OCI-LY7 (cell line): ENCODE measurements at regions not wholly inside any gene's neighbourhood (a gene's known extent, or its start where the extent isn't known, plus 50 kb on each side); places are given as distances from the start of the nearest gene placed in this dataset.

Source experiments
- BruUV-seq: library from RNA; stranded (reverse); fragments of 400-500 nt; replicated peaks from 2 replicates; lab custom pipeline; 2021; lab: Mats Ljungman, UMichigan
- CTCF ChIA-PET: fragments of 300-600 bp; sonication (Branson Sonifier 250); formaldehyde crosslinking; loops from one replicate; lab custom pipeline; 2022; ENCODE audit warnings: antibody characterized with exemption; ENCODE audit not compliant: unreplicated experiment; lab: Charles Lee
- POLR2A ChIA-PET: fragments of 300-600 bp; sonication (Branson Sonifier 250); formaldehyde crosslinking; loops from one replicate; lab custom pipeline; 2022; ENCODE audit warnings: antibody characterized with exemption; lab: Charles Lee
- DNase-seq: peaks from one replicate; pipeline ENCODE4 v3.0.0-alpha.2; 2015; ENCODE audit warnings: low spot score
- H2AFZ ChIP-seq: fragments of 200-600 bp; sonication (generic), shearing (Covaris generic); 2 replicates; pipeline ENCODE4 v1.6.1; 2014; ENCODE audit warnings: mild to moderate bottlenecking, antibody characterized with exemption, low read length, moderate library complexity
- H3K27ac ChIP-seq: fragments of 200-600 bp; sonication (generic); 2 replicates; pipeline ENCODE4 v1.5.1; 2014; ENCODE audit warnings: mixed run types, low read depth, mild to moderate bottlenecking, moderate library complexity, low read length, inconsistent platforms; ENCODE audit not compliant: poor library complexity, severe bottlenecking
- H3K36me3 ChIP-seq: fragments of 200-600 bp; sonication (generic); 2 replicates; pipeline ENCODE4 v1.6.1; 2014; ENCODE audit warnings: mild to moderate bottlenecking, antibody characterized with exemption, low read length, moderate library complexity, mixed read lengths; ENCODE audit not compliant: insufficient read depth
- H3K4me1 ChIP-seq: fragments of 200-600 bp; sonication (generic); 2 replicates; pipeline ENCODE4 v1.5.1; 2014; ENCODE audit warnings: mild to moderate bottlenecking, low read length; ENCODE audit not compliant: insufficient read depth, poor library complexity, severe bottlenecking
- H3K4me2 ChIP-seq: fragments of 200-600 bp; sonication (generic); 2 replicates; pipeline ENCODE4 v1.6.1; 2014; ENCODE audit warnings: mild to moderate bottlenecking, low read length
- H3K4me3 ChIP-seq: fragments of 200-600 bp; sonication (generic); 2 replicates; pipeline ENCODE4 v1.5.1; 2014; ENCODE audit warnings: mild to moderate bottlenecking, low read depth, low read length; ENCODE audit not compliant: poor library complexity, severe bottlenecking
- H3K79me2 ChIP-seq: fragments of 200-600 bp; sonication (generic); 2 replicates; pipeline ENCODE4 v1.6.1; 2016; ENCODE audit warnings: low read depth, mild to moderate bottlenecking, low read length, moderate library complexity, mixed read lengths; ENCODE audit not compliant: insufficient read depth
- H3K9me2 ChIP-seq: fragments of 200-600 bp; sonication (generic); 2 replicates; pipeline ENCODE4 v1.6.1; 2016; ENCODE audit warnings: mild to moderate bottlenecking, low read length, mixed read lengths; ENCODE audit not compliant: insufficient read depth
- H3K9me3 ChIP-seq: fragments of 200-600 bp; sonication (generic); 2 replicates; pipeline ENCODE4 v1.6.1; 2014; ENCODE audit warnings: mild to moderate bottlenecking, mixed run types, low read length, mixed read lengths
- H4K20me1 ChIP-seq: fragments of 200-600 bp; sonication (generic); 2 replicates; pipeline ENCODE4 v1.6.1; 2014; ENCODE audit warnings: mild to moderate bottlenecking, antibody characterized with exemption, low read length, moderate library complexity, mixed read lengths; ENCODE audit not compliant: insufficient read depth
- EZH2phosphoT487 ChIP-seq: fragments of 200-600 bp; sonication (generic); IDR thresholded peaks from 2 replicates; pipeline ENCODE4 v1.6.1; 2018; ENCODE audit warnings: low read depth, borderline replicate concordance, mild to moderate bottlenecking, mixed run types, antibody characterized with exemption, low read length, moderate library complexity, mixed read lengths
- intact Hi-C: fragments of 100-400 bp; cut with micrococcal nuclease; formaldehyde crosslinking; loops from one replicate; pipeline ENCODE4 v1.10.0; 2022; ENCODE audit not compliant: unreplicated experiment
- TF ChIP-seq, protein P1 (sequence below): fragments of 200-600 bp; sonication (generic); conservative IDR thresholded peaks from 2 replicates; pipeline ENCODE4 v1.5.1; 2014; ENCODE audit warnings: mild to moderate bottlenecking, antibody characterized with exemption, low read length, moderate library complexity, mixed read lengths

DNA sequence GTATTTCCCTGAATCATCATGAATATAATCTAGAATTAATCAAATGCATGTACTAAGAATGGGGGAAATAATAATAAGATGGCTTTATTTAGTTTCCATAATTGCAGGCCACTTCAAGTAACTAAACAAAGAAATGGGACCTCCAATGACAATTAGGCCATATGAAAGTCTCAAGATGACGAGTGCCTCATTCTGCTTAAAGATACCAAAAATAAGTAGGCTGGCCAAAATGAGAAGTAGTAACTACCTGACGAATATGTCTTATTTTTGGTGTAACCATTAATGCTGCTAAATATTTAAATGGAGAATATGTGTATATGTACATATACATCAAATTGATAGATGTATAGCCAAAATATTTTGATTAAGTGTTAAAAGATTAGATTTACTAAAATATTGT, 932.6 kb downstream of the EPHA3 start:
- POLR2A ChIA-PET, result no interaction called here
- Histone ChIP-seq H3K4me3 (no peak overlapping the region), H2AFZ (no peak overlapping the region), H3K36me3 (no peaks in the 10 kb centered on the region), H4K20me1 (no peaks in the 10 kb centered on the region), H3K9me3 (no peaks in the 10 kb centered on the region), H3K27ac (no peak overlapping the region), H3K4me1 (no peaks in the 10 kb centered on the region), H3K4me2 (no peak overlapping the region), H3K9me2 (no peaks in the 10 kb centered on the region), H3K79me2 (no peaks in the 10 kb centered on the region)
- TF ChIP-seq, protein P1, sequence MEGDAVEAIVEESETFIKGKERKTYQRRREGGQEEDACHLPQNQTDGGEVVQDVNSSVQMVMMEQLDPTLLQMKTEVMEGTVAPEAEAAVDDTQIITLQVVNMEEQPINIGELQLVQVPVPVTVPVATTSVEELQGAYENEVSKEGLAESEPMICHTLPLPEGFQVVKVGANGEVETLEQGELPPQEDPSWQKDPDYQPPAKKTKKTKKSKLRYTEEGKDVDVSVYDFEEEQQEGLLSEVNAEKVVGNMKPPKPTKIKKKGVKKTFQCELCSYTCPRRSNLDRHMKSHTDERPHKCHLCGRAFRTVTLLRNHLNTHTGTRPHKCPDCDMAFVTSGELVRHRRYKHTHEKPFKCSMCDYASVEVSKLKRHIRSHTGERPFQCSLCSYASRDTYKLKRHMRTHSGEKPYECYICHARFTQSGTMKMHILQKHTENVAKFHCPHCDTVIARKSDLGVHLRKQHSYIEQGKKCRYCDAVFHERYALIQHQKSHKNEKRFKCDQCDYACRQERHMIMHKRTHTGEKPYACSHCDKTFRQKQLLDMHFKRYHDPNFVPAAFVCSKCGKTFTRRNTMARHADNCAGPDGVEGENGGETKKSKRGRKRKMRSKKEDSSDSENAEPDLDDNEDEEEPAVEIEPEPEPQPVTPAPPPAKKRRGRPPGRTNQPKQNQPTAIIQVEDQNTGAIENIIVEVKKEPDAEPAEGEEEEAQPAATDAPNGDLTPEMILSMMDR, result no peak
- no peak for TF ChIP-seq EZH2phosphoT487
- intact Hi-C loops, result no loop called here
- CTCF ChIA-PET, result no interaction called here
- no TSS peak for BruUV-seq
- DNase-seq, result no peak

DNA sequence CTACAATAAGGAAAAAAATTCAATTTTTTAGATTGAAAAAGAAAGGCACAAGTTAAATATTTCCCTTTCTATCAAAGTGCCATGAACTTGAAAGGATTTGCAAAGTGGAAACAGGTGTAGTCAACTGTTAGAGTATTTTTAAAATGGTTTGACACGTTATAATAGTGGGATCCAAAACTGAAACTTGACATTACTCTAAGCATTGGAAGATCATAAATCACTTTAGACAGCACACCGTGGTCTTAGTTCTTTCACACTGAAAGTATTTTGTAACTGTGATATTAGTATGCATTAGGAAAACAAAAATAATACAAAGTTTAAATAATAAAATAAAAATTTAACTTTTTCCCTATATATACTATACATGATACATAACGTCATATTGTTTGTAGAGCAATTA, 933.1 kb downstream of the EPHA3 start:
- Histone ChIP-seq H4K20me1 (no peaks in the 10 kb centered on the region), H3K79me2 (no peaks in the 10 kb centered on the region), H3K4me3 (no peak overlapping the region), H2AFZ (no peak overlapping the region), H3K27ac (no peak overlapping the region), H3K36me3 (no peaks in the 10 kb centered on the region), H3K9me2 (no peaks in the 10 kb centered on the region), H3K4me1 (no peaks in the 10 kb centered on the region), H3K9me3 (no peaks in the 10 kb centered on the region), H3K4me2 (no peak overlapping the region)
- TF ChIP-seq EZH2phosphoT487, result no peak
- TF ChIP-seq, protein P1, result no peak
- no TSS peak for BruUV-seq
- DNase-seq, result no peak
- intact Hi-C loops, result no loop called here
- ChIA-PET CTCF (no interaction called here), POLR2A (no interaction called here)

GRCh38 chr3:90041995-90042394, 934.6 kb downstream of the EPHA3 start:
- CTCF ChIA-PET, result no interaction called here
- no peaks in the 10 kb centered on the region for H3K36me3 ChIP-seq

More at GRCh38 chr3:90041995-90042394, 934.6 kb downstream of the EPHA3 start:
- Histone ChIP-seq H3K4me2 (no peak overlapping the region), H4K20me1 (no peaks in the 10 kb centered on the region), H3K4me3 (no peak overlapping the region), H2AFZ (no peak overlapping the region), H3K27ac (no peak overlapping the region), H3K9me2 (no peaks in the 10 kb centered on the region), H3K79me2 (no peaks in the 10 kb centered on the region), H3K4me1 (no peaks in the 10 kb centered on the region), H3K9me3 (no peaks in the 10 kb centered on the region)
- BruUV-seq, result no TSS peak
- POLR2A ChIA-PET, result no interaction called here
- TF ChIP-seq EZH2phosphoT487, result no peak
- TF ChIP-seq, protein P1, result no peak
- intact Hi-C loops, result no loop called here
- DNase-seq, result no peak
